HG02623 (cell line): ENCODE measurements at regions not wholly inside any gene's neighbourhood (a gene's known extent, or its start where the extent isn't known, plus 50 kb on each side); places are given as distances from the start of the nearest gene placed in this dataset.
"Not testable (repeated sequence)": the region's sequence is repeated elsewhere in the genome, so short reads cannot be mapped to it uniquely, and the experiment has no call there.

Experiments used
- ATAC-seq: cut with Tn5 transposase; IDR thresholded peaks from one replicate; pipeline ENCODE4 v1.9.1; 2021; ENCODE audit warnings: moderate library complexity; ENCODE audit not compliant: unreplicated experiment

DNA sequence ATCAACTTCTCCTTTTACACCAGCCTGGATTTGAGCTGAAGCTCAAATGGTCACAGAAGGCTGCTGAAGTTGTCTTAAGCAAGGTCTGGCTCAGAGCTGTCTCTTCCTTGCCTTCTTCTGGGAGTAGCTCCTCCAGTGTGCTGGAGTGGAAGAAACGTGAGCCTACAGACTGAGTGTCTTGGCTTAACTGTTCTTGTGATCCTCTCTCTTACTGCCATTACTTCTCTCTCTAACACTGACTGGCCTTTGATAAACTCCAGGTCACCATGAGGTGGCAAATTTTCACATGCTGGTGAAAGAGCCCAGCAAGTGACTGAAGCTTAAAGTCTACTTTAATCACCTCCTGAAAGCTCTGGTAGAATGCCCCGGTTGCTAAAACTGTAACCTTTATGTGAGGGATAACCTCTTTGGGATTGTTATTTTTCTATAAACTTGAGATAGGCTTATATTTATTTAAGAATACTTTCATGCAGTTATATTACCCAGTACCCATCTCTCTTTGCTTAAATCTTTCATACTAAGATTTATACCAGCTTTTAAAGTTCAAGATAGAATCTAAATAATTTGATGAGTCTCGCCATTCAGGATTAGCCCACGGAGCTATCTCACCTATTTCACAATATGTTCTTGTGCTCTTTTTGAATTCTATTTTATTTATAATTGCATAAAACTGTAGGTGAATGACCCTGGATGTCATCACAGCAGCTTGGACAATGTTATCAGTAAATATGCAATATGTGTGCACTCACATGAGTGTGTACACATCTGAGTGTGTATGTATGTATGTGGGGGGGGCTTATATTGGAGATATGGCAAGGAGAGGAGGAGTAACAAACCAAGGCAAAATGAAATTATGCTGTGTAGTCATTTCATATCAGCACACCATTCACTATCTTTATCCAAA is 924.0 kb downstream of the LTN1 start:
- ATAC-seq: no peak

DNA sequence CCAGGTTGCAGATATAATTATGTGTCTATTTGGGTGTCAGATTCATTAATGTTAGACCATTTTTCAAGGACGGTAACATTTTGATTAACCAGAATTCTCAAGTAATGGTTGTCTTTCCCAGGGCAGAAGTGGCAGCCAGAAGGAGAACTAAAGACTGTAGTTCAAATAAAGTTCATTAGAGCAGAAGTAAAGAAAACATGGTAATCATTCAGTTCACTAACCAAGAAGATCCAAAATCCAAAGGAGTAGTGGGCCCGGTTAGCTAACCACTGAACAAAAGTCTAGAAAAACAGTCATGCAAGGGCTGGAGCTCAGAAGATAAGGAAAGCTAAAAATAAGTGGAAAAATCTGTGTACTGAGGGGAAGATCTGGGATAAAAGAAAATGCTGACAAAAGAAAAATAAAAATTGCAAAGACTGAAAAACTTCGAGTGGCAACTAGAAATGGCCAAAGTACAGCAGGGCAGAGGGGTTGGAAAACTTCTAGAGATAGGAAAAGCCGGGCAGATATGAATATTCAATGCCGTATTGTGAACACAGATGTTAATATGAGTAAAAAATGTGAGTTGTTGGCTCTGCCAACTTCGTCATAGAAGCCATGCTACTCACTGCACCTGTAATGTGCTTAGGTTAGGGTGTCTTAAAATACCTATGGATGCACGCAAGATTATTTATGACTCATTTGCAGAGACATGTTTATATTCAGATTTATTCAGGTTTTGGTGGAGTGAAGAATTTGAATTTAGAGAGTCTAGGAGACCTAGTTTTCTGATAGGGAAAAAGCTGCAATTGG is 925.9 kb downstream of the LTN1 start:
- ATAC-seq: no peak

DNA sequence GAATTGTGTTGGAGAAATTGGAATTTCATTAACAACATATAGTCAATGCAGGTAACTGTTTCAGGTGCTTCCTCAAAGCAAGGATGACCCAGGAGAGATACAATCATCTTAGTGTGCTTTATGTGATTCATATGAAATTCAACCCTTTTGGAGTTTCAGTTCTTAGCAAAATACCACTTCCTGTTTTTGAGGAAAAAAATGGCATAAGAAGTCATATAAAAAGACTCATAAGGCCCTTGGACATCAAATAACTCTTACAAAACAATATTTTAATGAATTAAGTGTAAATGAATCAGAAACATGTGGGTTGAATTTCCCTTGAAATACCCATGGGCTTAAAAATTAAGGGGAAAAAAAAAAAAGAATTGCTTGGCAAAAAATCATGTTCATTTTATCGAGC is 926.6 kb downstream of the LTN1 start:
- ATAC-seq: no peak

DNA sequence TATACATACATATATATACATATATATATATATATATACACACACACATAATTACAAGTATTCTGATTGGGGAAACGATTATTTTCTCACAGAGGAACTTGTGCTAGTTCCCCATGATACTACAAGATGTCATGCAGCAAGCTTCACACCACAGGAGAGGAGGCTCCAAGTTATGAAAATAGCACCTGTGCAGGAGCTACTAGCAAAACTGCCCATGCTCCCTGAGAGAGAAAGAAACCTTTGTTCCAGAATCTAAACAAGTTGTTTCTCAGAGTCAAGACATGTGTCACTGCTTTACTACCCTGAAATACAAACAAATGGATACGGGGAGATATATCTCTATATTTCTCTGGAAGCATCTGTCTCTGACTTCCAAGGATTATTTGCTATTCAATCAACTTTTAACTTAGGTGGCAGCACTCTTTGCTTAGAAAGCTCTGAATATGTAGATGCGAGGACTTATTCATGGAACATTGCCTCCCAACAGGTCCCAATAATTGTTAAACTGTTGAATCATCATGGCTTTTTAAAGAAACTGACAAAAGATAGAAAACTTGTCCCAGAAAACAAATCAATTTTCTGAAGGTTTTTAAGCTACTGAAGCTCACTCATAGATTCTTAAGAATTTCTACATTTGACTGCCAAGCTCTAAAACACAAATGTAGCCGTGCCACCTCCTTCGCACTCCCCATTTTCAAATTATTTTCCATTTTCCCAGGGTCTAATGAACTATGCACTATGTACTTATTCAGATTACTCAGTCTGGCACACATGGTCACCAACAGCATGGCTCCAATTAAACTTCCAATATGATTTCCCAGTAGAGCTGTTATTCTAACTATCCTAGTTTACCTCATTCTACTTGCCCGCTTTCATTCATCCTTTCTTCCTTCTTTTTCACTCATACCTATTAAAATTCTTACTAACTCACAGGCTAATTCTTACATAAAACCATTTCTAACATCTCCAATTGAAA is 929.1 kb downstream of the LTN1 start:
- no peak for ATAC-seq

DNA sequence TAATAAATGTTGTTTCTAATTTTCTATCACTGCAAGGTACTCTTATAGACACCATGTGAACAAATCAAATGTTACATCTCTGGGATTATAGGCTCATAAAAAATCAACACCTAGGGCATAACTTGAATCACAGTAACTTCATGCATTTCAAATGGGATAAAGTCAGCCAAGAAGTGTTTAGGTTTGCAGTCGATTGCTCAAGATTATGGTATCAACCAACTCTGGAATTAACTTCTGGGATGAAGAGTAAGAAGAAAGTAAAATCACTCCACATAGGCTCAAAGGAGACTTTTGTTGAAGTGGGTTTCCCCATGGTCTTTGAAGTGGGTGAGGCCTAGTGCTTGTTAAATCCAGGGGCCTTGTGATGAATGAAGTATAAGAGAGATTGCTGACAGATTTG is 939.7 kb downstream of the LTN1 start:
- not testable (repeated sequence) for ATAC-seq

DNA sequence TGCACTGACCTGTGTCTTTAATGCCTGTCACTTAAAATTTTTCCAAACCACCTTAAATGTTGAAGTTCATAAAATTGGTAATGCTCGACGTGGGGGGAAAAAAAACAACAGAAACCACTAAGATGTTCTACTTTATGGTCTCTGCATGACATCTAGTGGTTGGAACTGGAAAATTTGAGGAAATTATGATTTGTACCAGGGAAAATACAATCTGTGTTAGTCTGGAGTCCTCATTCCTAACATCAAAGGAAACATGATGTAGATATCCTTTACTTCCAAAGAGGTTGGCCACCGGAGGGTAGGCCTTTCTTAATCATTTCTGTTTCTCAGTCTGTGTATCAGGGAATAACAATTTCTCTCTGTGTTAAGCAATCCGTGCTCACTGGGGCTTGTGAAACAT is 941.0 kb downstream of the LTN1 start:
- not testable (repeated sequence) for ATAC-seq

DNA sequence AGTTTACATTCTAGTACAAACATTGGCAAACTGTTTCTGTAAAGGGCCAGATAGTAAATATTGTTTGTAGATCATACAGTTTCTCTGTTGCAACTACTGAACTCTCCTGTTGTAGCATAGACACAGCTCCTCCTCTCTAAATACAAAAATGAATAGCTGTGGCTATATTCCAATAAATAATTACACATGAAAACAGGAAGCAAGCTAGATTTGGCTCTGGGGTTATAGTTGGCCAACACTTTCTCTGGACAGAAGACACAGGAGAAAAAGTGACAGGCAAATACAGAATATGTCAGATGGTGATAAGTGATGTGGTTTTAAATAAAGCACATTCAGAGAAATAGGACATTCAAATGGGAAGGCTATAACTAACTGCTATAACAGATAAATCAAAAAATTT is 957.0 kb downstream of the LTN1 start:
- not testable (repeated sequence) for ATAC-seq

DNA sequence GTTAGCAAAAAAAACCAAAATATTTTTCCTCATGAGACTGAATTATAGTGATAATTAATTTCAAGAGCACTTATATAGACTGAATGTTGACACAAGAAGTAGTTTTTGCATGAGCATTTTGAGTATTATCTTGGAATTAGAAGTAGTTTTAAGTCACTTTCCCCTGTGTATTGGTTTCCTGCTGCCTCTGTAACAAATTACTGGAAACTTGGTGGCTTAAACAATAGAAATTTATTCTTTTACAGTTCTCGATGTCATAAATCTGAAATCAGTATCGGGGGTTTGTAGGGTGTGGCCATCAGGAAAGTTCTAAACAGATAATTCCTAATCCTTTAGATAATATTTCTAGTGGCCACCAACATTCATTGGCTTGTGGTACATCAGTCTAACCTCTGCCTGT is 957.8 kb downstream of the LTN1 start:
- ATAC-seq: not testable (repeated sequence)

DNA sequence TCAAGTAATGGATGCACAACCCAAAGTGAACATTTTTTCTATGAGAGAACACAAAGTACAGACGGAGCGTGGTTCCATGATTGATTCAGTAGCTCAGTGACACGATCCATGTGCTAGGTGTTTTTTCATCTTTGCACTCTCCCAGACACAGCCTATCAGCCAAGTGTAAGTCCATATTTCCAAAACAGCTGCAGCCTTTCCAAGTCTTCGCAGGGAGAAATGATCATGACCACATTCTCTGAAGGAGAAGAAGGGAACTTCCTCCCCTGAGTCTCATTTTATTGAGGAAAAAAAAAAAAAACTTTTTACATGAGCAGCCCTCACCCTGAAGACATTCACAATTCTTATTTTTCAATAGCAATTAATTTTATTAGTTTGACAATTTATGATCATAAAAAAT is 958.3 kb downstream of the LTN1 start:
- not testable (repeated sequence) for ATAC-seq

DNA sequence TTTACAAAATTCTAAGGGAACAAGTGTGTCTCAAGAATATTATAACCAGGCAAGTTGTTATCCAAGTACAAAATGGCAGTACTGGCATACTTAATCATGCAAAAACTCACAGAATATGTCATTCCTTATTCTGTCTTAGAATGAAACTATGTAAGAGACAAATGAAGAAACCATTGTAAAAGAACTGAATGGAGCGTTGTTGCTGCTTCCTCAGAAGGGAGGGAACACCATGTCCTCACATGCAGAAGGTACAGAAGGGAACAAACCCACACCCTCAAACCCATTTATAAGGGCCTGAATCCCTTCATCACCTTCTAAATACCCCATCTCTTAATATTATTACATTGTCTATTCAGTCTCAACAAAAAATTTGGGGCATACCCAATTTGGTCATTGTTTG is 960.0 kb downstream of the LTN1 start:
- ATAC-seq: not testable (repeated sequence)

DNA sequence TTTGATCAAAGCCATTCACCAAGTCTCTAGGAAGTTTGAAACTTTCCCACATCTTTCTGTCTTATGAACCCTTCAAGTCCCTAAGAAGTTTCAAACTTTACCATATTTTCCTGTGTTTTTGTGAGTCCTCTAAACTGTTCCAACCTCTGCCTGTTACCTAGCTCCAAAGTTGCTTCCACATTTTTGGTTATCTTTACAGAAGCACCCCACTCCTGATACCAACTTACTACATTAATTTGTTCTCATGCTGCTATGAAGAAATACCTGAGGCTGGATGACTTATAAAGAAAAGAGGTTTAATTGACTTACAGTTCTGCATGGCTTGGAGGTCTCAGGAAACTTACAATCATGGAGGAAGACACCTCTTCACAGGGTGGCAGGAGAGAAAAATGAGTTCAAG is 961.6 kb downstream of the LTN1 start:
- ATAC-seq: not testable (repeated sequence)

DNA sequence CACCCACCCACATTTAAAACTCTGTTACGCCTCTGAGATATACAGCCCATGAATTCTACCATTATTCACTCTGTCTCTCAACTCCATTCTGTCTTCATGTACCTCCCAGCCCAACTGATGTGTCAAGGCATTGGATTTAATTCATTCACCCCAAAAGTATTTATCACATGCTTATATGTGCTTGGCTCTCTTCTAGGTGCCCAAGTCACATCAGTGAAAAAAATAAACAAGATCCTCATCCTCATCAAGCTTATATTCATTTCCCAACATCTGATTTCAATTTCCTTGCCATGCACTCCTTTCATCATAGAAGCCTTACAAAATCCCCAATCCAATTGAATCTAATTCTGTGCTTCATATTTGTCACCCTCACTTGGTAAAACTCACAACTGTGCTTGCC is 967.6 kb downstream of the LTN1 start:
- ATAC-seq: no peak

DNA sequence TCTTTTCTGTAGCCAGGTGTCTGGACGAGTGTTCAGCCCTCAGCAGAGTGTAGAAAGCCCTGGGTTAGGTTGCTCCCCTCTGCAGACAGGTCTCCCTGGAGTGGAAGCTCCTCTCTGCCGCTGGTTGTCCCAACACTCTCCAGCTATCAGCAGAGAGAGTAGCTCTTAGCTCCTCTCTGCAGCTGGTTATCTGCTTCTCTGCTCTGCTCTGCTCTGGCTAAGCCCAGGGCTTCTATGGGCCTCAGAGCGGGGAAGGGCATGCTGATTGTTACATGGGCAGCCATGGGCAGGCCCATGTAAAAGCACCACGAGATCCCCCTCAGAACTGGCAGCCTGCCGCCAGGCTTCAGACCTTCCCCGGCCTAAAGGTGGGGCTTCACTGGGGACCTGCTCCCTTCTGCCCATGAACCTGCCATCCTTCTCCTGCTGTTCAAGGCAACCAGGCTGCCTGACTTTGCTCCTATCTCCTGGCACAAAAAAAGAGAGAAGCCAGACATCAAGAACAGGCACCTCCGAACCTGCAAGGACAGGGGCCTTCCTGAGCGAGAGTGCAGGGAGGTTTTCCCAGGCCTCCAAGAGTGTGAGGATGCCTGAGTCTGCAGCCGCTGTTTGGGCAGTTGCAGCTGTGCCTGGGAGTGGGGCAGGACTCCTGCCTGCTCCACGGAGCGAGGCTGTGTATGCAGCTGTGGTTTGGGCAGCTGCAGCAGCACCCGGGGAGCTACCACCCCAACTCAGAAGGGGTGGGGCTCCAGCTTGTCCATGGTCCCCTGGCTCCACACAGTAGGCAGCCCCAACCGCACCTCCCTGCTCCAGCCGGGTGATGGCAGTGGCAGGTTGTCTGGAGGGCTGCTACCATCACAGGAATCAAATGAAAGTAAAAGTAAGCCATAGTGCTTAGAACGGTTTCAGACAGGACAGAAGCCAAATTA is 973.7 kb downstream of the LTN1 start:
- ATAC-seq: peak; percentile 60

DNA sequence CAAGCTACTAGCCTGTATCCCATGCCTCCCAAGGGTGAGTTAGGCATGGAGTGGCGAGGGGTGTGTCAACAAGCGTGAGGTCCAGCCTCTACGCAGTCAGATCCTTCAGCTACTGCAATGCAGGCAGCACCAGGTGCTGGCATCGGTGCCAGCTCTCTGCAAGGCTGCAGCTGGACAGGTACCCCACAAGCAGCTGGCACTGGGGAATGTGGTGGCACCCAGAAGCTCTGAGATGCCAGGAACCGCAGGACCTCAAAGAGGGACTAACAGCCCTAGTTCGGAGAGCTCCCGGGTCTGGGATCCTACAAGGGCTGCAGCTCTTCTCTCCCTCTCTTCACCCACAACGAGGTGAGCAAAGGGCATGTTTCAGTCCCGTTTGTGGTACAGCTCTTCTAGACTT is 974.5 kb downstream of the LTN1 start:
- no peak for ATAC-seq

DNA sequence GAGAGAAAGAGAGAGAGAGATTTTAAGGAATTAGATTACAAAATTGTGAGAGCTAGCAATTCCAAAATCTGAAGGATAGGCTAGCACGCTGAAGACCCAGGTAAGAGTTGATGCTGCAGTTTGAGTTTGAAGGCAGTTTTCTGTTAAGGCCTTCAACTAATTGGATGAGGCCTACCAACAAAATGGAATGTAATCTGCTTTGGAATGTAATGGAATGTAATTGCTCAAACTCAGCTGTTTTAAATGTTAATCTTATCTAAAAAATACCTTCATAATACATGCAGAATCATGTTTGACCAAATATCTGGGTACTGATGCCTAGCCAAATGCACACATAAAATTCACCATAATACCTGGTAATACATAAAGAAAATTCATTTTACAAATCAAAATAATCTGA is 976.1 kb downstream of the LTN1 start:
- ATAC-seq: no peak

DNA sequence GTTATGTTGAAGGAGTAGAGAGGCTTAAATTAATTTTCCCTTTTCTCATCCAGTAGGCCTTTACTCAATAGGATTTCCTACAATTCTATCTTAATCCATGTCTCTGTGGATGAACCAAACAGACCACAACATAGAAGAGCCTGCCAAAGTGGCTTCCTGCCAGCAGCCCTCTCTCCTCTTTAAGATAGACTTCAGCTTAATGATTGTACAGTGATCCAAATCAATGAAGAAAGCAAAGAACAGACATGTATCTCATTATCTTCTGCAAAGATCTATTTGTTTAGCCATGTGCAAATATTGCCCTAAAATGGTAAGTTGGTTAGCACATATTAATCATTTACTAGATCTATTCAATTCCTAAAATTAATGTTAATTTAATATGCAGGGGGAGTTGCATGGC is 979.6 kb downstream of the LTN1 start:
- not testable (repeated sequence) for ATAC-seq

DNA sequence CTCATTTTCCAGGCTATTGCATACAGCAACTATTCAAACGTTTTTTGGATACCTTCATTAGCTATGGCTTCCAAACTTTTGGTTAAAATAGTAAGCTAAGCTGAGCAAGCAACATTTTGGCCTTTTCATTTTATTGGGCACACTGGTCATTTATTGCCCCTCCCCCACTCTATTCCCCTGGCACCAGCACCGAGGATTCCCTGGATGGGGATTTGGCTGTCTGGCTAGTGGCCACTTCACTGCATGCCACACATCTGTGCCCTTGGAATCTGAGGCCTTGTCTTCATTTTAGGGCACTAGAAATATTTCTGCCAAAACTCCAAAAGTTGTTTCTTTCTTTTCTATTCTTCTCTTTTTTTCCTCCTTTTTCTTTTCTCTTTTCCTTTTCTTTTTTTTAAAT is 980.7 kb downstream of the LTN1 start:
- not testable (repeated sequence) for ATAC-seq

DNA sequence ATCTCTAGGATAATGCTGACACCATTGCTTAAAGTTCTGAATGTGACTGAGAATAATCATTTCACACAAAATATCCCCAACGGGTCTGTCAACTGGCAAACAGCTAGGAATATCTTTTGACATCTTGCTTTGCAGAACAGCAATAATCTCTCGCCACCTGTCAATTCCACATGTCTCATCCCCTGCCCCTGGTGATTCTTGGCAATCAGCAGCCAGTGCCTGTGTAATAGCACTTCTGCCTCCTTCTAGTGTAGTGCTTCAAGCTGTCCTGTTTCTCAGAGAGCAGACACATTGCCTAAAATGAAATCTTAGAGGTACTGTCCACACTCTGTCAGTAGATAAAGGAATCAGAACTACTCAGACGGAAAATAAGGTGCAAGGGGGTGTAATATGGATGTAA is 984.4 kb downstream of the LTN1 start:
- ATAC-seq: not testable (repeated sequence)

DNA sequence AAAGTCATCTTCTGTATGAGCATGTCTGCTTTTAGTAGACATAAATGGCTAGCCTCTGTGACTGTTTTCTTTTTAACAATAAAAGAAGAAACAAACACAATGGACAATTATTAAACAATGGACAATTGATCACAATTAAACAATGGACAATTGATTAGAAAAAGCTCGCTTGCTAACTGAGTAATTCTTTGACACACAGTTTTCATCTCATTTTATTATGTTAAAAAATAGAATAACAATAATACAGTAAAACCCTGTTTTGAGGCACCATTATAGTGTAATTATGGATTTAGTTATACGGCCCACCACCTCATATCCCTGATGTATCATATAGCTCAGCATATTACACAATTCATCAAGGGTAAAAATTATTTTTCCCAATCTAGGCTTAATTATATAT is 989.0 kb downstream of the LTN1 start:
- ATAC-seq: not testable (repeated sequence)

DNA sequence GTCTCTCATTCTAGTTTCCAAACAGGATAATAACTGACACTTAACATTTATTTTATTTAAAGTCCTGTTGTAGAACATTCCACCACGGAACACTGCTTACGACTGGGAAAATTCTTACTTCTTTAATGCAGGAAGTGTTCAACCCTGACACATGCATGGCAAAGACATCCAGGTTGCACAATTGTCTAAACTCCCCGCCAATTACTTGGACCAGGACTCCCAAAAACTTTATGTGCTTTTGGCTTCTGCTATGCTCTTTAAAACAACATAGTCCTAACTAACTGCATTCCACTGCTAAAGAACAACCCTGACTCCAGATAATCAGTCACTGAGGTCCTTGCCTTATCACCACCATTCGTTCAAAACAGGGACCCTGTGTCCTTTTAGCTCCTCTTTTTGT is 995.8 kb downstream of the LTN1 start:
- ATAC-seq: not testable (repeated sequence)
